ENCODE measurements at regions not wholly inside any gene's neighbourhood (a gene's known extent, or its start where the extent isn't known, plus 50 kb on each side); places are given as distances from the start of the nearest gene placed in this dataset.
"Not testable (repeated sequence)": the region's sequence is repeated elsewhere in the genome, so short reads cannot be mapped to it uniquely, and the experiment has no call there.

GRCh38 chr16:5309946-5310611 lies 212.5 kb upstream of the EEF2KMT start:
- DNase-seq = no peak

GRCh38 chr16:5305023-5305422 lies 207.4 kb upstream of the EEF2KMT start:
- DNase-seq = no peak

GRCh38 chr16:5302372-5303114 lies 204.9 kb upstream of the EEF2KMT start:
- DNase-seq = no peak

- no peak for DNase-seq
Measured at GRCh38 chr16:5298202-5298601, 200.6 kb upstream of the EEF2KMT start.

GRCh38 chr16:5296176-5296575 lies 198.6 kb upstream of the EEF2KMT start:
- no peak for DNase-seq

- DNase-seq = not testable (repeated sequence)
Measured at GRCh38 chr16:5295304-5295703, 197.7 kb upstream of the EEF2KMT start.

GRCh38 chr16:5282152-5282551 lies 184.6 kb upstream of the EEF2KMT start:
- not testable (repeated sequence) for DNase-seq

- DNase-seq = no peak
Measured at GRCh38 chr16:5257462-5257861, 159.9 kb upstream of the EEF2KMT start.

- no peak for DNase-seq
Measured at GRCh38 chr16:5252791-5253190, 155.2 kb upstream of the EEF2KMT start.

- DNase-seq = not testable (repeated sequence)
Measured at GRCh38 chr16:5247403-5247802, 149.8 kb upstream of the EEF2KMT start.

- DNase-seq = not testable (repeated sequence)
Measured at GRCh38 chr16:5240278-5240626, 142.7 kb upstream of the EEF2KMT start.

- DNase-seq = not testable (repeated sequence)
Measured at GRCh38 chr16:5239472-5240277, 142.1 kb upstream of the EEF2KMT start.

- no peak for DNase-seq
Measured at GRCh38 chr16:5235119-5235518, 137.5 kb upstream of the EEF2KMT start.

GRCh38 chr16:5234295-5235050 lies 136.9 kb upstream of the EEF2KMT start:
- DNase-seq = no peak

GRCh38 chr16:5231246-5231759 lies 133.7 kb upstream of the EEF2KMT start:
- no peak for DNase-seq

- no peak for DNase-seq
Measured at GRCh38 chr16:5228369-5228768, 130.8 kb upstream of the EEF2KMT start.

GRCh38 chr16:5225931-5226655 lies 128.5 kb upstream of the EEF2KMT start:
- no peak for DNase-seq

GRCh38 chr16:5222761-5223160 lies 125.2 kb upstream of the EEF2KMT start:
- no peak for DNase-seq

GRCh38 chr16:5221831-5222230 lies 124.2 kb upstream of the EEF2KMT start:
- not testable (repeated sequence) for DNase-seq

GRCh38 chr16:5220705-5221104 lies 123.1 kb upstream of the EEF2KMT start:
- no peak for DNase-seq

- DNase-seq = no peak
Measured at GRCh38 chr16:5216441-5217080, 119.0 kb upstream of the EEF2KMT start.

GRCh38 chr16:5215901-5216300 lies 118.3 kb upstream of the EEF2KMT start:
- no peak for DNase-seq

Data from bone marrow (tissue), 2 donors.